AG09309 (cell line): ENCODE measurements at regions not wholly inside any gene's neighbourhood (a gene's known extent, or its start where the extent isn't known, plus 50 kb on each side); places are given as distances from the start of the nearest gene placed in this dataset.
"Not testable (repeated sequence)": the region's sequence is repeated elsewhere in the genome, so short reads cannot be mapped to it uniquely, and the experiment has no call there.

Experiments used
- DNase-seq: peaks from one replicate; pipeline ENCODE4 v3.0.0-alpha.2; 2010; ENCODE audit warnings: low read depth
- H3K4me3 ChIP-seq: 2 replicates; pipeline ENCODE4 v1.5.1; 2011; ENCODE audit warnings: mild to moderate bottlenecking, low read depth, low read length, moderate library complexity; ENCODE audit not compliant: control insufficient read depth
- TF ChIP-seq, protein P1 (sequence below): IDR thresholded peaks from 2 replicates; pipeline ENCODE4 v1.5.1; 2011; ENCODE audit warnings: mild to moderate bottlenecking, low read depth, low read length, inconsistent platforms; ENCODE audit not compliant: insufficient read depth, control insufficient read depth; ENCODE audit errors: missing control alignments

DNA sequence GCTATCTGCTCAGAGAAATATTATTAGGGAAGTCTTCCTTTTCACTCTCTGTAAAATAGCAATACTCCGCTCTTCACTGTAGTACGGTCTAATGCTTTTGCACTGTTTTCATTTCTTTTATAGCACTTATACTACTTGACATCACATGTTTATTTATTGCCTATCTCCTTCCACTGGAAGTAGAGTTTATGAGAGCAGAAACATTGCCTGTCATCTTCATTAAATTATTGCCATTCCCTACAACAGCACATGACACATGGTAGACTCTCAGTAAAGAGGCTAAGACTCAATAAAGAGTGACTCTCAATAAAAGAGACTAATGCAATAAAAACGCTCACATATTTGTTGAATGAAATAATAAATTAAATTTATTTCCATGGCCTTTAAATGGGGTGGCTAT lies 241.3 kb upstream of the MAGEC2 start:
- TF ChIP-seq, protein P1, sequence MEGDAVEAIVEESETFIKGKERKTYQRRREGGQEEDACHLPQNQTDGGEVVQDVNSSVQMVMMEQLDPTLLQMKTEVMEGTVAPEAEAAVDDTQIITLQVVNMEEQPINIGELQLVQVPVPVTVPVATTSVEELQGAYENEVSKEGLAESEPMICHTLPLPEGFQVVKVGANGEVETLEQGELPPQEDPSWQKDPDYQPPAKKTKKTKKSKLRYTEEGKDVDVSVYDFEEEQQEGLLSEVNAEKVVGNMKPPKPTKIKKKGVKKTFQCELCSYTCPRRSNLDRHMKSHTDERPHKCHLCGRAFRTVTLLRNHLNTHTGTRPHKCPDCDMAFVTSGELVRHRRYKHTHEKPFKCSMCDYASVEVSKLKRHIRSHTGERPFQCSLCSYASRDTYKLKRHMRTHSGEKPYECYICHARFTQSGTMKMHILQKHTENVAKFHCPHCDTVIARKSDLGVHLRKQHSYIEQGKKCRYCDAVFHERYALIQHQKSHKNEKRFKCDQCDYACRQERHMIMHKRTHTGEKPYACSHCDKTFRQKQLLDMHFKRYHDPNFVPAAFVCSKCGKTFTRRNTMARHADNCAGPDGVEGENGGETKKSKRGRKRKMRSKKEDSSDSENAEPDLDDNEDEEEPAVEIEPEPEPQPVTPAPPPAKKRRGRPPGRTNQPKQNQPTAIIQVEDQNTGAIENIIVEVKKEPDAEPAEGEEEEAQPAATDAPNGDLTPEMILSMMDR, result no peak
- H3K4me3 ChIP-seq, result no peak overlapping the region
- DNase-seq, result no peak

DNA sequence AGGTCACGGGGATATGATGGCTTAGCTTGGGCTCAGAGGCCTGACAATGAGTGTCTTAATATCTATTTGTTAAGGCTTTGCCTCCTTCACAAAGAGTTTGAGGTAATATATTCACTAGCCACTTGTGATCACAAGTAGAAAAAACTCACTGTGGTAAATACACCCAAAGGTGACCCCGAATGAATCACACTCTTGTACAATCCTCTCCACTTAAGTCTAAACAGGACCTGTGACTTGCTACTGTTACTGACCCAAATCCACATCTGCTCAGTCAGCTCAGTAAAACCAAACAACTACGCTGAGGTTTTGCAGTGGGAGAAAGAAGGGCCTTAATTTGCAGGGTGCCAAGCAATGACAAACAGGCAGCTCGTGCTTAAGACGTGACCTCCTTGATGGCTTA lies 223.8 kb upstream of the MAGEC2 start:
- TF ChIP-seq, protein P1, result no peak
- no peak overlapping the region for H3K4me3 ChIP-seq
- no peak for DNase-seq

DNA sequence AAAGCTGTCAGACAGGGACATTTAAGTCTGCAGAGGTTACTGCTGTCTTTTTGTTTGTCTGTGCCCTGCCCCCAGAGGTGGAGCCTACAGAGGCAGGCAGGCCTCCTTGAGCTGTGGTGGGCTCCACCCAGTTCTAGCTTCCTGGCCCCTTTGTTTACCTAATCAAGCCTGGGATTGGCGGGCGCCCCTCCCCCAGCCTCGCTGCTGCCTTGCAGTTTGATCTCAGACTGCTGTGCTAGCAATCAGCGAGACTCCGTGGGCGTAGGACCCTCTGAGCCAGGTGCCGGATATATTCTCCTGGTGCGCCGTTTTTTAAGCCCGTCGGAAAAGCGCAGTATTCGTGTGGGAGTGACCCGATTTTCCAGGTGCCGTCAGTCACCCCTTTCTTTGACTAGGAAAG lies 185.9 kb upstream of the MAGEC2 start:
- H3K4me3 ChIP-seq, DNase-seq: not testable (repeated sequence)

DNA sequence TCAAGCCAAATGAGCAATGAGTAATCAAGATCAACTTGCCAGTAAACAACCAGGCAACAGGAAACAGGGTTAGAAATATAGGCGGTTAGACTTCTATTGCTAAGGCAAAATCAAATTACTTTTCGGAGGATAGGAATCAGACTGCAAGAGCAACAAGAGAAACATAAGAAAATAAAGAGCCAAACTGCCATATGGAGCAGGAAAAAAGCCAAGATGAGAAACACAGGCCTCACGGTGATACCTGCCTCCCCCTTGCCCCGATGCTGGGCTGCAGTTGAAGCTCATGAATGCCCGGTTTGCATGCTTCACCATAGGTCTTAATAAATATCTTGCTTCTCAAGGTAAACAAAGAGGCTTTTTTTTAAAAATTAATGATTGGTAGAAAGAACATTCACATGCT lies 158.4 kb upstream of the MAGEC2 start:
- H3K4me3 ChIP-seq, result no peak overlapping the region
- DNase-seq, result no peak
- TF ChIP-seq, protein P1, result no peak

DNA sequence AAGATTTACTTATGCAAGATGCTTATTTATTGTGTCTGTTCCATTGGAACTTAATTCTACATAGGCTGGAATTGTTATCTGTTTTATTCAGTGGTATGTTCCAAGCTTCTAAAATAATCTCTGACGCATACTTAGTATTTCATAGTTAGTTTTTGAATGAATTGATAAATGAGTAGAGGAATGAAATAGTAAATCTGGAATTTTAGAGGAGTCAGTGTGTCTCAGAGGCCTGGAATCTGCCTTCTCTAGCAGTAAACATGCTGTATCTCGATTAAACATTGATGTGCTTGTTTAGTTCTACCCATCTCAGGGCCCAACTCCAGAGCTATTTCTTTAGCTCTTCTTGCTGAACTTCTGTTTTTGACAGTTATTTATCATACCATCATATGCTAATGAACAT lies 154.2 kb upstream of the MAGEC2 start:
- TF ChIP-seq, protein P1, result no peak
- DNase-seq, result no peak
- no peak overlapping the region for H3K4me3 ChIP-seq

DNA sequence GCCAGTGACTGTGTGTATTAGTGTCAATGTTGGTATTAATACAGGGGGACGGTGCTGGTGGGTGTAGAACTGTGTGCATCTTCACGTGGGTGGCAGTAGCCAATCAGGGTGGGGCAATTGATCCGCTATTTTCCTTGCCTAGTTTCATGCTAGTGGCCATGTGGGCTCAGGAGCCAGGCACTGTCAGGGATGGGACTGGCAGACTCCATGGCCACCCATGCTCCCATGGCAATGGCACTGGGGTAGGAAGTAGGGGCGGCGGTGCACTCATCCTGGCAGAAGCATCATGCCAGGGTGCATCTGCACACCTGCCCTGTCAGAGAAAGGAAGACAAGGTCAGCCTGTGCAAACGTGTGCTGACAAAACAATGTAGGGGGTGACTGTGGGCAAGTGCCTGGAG lies 122.1 kb upstream of the MAGEC2 start:
- no peak for DNase-seq
- TF ChIP-seq, protein P1, result no peak
- H3K4me3 ChIP-seq, result no peak overlapping the region

DNA sequence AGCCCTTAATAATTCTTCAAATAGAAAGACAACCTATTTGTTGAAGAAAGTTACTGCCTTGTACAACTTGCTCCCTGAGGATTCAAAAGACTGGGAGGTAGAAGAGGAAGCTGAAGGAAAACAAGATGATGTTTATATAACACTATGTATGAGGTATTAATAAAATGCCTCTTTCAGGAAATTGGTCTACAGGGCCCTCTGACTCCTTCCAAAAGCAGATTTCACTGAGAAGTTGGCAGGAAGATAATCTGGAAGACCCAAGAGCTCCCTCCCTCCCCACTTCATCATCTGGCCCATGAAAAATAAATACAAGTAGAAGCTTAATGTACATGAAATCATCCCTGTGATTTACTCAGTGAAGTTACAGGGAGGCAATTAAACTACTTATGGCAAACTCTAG lies 107.5 kb upstream of the MAGEC2 start:
- DNase-seq, result no peak
- TF ChIP-seq, protein P1, result no peak
- H3K4me3 ChIP-seq, result no peak overlapping the region

DNA sequence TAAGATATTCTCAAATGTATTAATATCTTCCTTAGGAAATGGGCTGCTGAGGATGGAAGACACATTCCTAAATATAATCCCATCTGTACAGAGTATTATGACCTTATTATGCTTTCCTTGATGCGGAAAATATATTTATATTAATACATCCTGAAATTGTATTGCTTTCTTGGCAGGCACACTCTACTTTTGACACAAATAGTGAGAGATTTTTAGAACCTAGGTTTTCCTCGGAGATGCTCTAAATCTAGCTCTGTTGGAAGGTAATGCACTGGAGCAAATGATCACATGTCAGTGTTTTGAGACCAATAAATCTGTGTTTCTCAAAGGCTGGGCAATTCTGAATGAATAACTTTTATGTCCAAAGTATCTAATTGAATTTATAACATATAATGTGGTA lies 94.3 kb upstream of the MAGEC2 start:
- H3K4me3 ChIP-seq, result no peak overlapping the region
- DNase-seq, result no peak
- TF ChIP-seq, protein P1, result no peak
